Midbrain (tissue), 1 donor: ENCODE measurements at regions not wholly inside any gene's neighbourhood (a gene's known extent, or its start where the extent isn't known, plus 50 kb on each side); places are given as distances from the start of the nearest gene placed in this dataset.

Source experiments
- DNase-seq: peaks from one replicate; lab custom pipeline; 2025; lab: John Stamatoyannopoulos, UW

DNA sequence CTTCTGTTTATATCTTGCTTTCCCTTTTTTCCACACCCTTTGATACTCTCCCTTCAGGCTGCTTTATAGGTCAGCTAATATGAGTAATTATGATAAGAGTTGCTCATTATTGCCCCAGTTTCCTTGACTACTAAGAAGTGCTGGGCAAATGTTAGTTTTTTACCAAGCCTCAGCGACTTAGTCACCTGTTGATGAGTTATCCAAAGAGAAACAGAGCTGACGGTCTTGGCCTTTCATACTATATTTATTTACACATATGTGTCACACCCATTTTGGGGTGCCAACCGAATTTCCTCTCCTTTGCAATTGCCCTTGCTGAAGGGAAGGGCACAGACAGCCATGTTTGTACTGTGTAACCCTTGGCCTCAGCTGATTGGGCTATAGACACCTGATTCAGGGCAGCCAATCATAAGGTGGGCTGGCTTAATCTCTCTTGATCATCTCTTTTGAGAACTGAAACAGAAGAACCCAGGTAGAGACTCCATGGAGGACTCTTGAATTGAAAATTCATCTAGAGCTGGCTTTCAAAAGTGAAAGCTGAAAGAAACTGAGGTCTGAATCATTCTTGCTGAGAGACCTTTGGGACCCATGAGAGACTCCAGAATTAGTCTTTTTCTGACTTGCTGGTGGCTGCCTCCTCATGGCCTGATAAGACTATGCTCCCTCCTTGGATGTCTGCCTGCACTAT lies 111.7 kb upstream of the RPS6KA3 start:
- DNase-seq: no peak

GRCh38 chrX:20374900-20375438 lies 108.3 kb upstream of the RPS6KA3 start:
- DNase-seq: no peak

DNA sequence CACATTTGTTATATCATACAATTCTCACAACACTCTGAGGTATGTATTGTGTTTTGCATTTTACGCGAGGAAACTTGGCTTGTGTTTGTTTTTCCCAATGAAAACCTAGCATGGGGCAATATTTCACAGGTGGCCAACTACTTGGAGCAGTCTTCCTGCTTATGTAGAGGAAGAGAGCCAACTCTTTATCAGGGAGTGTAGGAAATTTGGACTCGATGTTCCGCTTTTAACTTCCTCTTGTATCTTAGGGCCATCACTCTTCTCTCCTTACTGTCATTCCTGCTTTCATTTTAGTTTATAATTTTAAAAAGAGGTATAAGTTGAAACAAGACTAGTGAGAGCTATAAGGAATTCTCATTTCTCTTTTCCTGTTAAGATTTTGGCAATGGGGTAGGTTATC lies 107.7 kb upstream of the RPS6KA3 start:
- no peak for DNase-seq

- DNase-seq: no peak
Observed at GRCh38 chrX:20373063-20373462, 106.4 kb upstream of the RPS6KA3 start.

DNA sequence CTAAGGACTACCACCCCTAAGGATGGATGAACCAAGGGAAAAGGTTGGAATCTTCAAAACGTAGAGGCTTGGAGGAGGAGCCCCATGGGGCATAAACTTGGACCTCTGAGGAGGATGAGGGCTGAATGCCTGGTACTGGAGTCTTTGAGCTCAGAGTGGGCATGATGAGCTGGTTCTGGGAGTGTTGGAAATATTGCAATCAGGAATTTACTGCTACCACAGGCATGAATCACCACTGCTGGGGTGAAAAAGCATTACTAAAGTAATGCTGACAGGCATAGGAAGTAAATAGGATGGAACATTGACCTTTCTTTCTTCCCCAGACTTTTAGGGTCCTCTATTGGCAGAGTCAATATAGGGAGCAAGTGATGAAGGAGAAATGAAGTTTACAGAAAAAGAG lies 105.8 kb upstream of the RPS6KA3 start:
- no peak for DNase-seq

DNA sequence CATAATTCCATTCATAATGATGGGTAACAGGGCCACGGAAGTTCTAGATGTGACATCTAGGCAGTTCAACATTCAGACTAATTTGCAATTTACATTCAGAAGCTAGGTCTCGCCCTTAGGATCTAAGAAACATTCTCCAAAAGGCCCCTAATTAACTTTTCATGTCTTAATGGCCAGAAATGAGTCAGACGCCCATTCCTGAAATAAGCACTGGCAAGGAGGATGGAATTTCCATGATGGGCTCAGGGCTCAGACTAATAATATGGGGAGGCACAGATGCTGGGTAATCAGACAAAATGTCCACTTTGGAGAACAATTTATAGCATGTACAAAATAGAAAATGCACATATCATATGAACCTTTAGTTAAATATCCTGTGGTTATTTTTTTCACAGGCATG lies 102.8 kb upstream of the RPS6KA3 start:
- DNase-seq: no peak

DNA sequence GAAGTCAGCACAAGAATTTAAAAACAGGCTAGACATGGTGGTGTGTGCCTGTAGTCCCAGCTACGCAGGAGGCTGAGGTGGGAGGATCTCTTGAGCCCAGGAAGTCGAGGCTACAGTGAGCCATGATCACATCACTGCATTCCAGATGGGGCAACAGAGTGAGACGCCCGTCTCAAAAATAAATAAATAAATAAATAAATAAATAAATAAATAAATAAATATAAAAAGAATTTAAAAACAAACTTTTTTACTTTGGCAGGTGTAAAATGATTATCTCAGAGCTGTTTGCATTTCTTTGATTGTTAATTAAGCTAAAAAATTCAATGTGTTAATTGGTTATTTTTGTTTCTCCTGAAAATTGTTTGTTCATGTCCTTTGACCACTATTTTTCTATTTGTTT lies 97.5 kb upstream of the RPS6KA3 start:
- no peak for DNase-seq

DNA sequence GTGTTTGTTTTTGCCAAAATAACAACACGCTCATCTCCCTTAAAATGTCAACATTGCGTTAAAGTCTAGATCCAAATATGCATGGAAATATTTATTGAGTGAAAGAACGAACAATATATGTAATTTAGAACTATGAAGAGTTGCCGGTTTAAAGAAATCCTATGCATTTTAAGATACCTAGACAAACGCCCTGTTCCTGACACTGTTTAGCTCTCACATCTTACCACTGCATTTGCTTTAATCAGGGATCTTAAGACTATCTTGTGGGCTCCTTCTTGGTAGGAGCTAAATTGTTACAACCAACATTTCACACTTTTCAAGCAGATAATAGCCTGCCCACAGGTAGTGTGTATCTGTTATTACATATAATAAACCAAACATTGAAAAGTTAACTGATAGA lies 96.6 kb upstream of the RPS6KA3 start:
- no peak for DNase-seq

DNA sequence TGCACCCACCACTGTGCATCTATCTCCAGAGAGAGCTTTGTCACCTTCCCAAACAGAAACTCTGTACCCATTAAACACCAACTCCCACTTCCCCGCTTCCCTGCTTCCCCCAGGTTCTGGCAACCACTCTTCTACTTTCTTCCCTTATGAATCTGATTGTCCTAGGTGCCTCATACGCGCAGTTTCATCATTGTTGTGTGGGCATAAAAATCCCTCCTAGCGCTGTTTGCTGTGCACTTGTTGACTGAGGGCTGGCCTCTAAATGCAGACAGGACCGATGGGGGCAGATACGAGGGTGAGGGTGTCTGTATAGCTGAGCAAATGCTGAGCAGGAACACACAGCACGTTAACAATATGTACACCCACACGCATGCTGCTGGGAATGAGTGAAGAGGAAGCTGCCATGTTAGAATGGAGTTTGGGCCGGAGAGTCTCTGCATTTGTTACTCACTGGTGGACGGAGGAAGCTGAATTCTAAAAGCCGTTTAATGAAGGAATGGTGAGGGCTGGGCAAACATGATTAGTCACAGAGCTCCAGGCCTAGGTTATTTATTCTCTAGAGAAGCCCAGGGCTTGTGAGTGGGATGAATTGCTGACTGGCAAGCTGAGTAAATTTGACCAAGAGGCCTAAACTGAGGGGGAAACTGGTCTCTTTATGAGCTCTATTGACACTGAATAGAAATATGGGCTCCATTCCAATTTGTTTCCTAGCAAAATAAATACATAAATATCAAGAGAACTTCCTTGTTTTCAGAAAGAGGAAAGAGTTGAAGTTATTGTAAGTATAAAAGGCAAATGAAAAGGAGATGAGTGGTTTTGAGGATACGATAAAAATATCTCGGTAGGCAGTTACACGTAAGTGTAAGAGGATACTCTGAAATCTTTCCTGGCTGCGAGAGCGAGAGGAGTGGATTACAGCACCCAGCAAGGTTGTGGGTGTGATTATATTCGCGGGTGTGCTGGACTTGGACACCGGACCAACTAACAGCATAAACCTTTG lies 95.9 kb upstream of the RPS6KA3 start:
- DNase-seq: no peak

GRCh38 chrX:20361890-20362262 lies 95.2 kb upstream of the RPS6KA3 start:
- no peak for DNase-seq

- no peak for DNase-seq
Observed at GRCh38 chrX:20361081-20361889, 94.6 kb upstream of the RPS6KA3 start.

DNA sequence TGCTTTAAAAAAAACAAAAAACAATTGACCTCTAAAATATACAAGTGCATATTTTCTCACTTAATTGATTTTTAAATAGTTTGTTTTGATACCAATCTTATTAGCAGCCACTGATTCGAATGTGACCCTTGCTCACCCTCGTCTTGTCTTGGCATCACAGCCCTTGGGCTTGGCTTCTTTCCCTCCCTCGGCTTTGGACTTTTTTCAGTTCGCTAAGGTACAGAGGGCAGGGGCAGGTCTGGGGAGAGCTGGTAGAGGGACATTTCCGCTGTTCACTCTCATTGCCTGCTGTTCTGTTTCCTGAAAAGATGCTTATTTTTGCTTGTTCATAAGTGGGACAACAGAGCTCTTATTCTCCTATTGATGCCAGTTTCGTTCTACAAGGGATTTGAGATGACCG lies 88.5 kb upstream of the RPS6KA3 start:
- DNase-seq: no peak

DNA sequence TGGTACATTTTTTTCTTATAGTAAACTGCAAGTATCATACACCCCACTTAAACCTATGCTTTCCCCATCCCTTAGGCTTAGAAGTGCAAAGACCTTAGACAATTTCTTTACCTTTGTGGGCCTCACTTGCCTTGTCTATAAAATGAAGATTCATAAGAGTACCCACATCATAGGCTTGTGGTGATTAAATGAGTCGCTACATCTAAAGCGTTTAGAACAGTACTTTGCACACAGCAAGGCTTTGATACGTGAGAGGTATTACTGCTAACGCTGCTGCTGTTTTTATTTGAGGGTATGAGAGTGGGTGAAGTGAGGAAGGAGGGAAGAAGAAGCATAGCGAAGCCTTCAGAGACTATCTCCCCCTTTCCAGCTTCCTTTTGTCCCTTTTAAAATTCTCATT lies 87.8 kb upstream of the RPS6KA3 start:
- no peak for DNase-seq

GRCh38 chrX:20352935-20353336 lies 86.2 kb upstream of the RPS6KA3 start:
- no peak for DNase-seq

DNA sequence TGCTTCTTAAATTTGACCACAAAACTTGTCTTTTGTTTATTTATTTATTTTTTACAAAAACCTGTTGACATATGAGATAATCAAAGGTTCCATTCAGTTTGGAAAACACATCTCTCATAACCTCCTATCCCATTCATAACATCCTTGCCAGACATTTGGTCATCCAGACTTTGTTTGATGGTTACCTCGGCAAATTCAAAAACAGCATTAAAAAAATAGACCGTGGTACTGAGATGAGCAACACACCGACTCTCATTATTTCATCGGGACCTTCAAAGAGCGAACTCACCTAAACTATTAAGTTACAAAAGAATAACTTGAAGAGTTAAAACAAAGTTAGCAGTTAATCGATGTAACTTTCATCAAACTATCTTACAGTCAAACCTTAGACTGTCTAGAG lies 85.8 kb upstream of the RPS6KA3 start:
- DNase-seq: no peak

GRCh38 chrX:20350596-20350995 lies 83.9 kb upstream of the RPS6KA3 start:
- DNase-seq: no peak

GRCh38 chrX:20348139-20348538 lies 81.4 kb upstream of the RPS6KA3 start:
- no peak for DNase-seq

- DNase-seq: no peak
Observed at GRCh38 chrX:20347481-20347880, 80.8 kb upstream of the RPS6KA3 start.

- no peak for DNase-seq
Observed at GRCh38 chrX:20333672-20334071, 67.0 kb upstream of the RPS6KA3 start.

DNA sequence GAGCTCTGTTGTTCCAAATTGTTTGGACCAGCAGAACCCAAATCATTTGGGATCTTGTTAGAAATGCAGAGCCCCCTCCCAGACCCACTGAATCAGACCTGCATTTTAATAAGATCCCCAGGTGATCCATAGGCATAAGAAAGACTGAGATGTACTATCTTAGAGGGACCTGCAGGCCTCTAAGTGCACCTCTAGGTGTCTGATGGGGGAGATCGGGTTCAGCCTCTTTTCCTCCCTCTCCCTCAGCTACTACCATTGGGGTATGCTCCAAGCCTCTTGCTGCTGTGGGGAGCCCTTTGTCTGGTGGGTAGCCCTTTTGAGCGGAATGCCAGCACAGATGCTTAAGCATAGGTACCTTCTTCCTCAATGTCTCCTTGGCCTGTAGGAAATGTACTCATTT lies 63.8 kb upstream of the RPS6KA3 start:
- no peak for DNase-seq

GRCh38 chrX:20329435-20329834 lies 62.7 kb upstream of the RPS6KA3 start:
- no peak for DNase-seq

DNA sequence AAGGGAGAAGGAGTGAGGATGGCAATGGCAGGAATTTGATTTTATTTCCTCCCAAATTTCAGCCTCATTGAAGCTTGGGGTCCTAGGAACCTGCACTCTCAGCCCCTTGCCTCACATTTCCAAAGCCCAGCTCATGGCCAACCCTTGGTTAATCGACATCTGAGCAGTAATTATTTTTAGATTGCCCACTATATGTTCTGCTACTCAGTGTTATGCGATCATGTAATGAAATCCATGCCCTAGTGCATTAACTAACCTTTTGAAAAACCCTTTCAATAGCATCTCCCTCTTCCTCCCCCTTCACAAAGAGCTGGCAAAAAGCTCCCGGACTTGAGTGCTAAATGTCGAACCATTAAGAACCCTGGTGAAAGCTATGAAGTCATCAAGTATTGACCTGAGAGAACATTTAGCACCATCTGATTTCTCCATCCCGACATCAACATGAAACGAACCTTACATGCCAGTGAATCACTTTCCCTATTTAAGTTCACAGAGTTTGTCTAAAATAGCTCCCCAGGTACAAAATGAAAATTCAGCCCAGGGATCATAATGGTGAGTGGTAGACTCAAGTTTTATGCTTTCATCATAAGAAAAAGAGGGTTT lies 59.2 kb upstream of the RPS6KA3 start:
- no peak for DNase-seq
